ENCODE measurements at regions not wholly inside any gene's neighbourhood (a gene's known extent, or its start where the extent isn't known, plus 50 kb on each side); places are given as distances from the start of the nearest gene placed in this dataset.
"Not testable (repeated sequence)": the region's sequence is repeated elsewhere in the genome, so short reads cannot be mapped to it uniquely, and the experiment has no call there.

- Histone ChIP-seq H3K27me3 (ENCODE audit: control insufficient read depth, insufficient read depth, low read length) (no peaks in the 10 kb centered on the region), H3K36me3 (replicated peaks; ENCODE audit: control insufficient read depth, insufficient read depth, low read length) (no peaks in the 10 kb centered on the region), H3K4me3 (ENCODE audit: insufficient read depth, low read depth, low read length) (no peak overlapping the region)
- DNase-seq: no peak
Measured at GRCh38 chr5:153211076-153211475, 279.4 kb upstream of the GRIA1 start.

- Histone ChIP-seq H3K4me3 (ENCODE audit: insufficient read depth, low read depth, low read length) (no peak overlapping the region), H3K27me3 (ENCODE audit: control insufficient read depth, insufficient read depth, low read length) (no peaks in the 10 kb centered on the region), H3K36me3 (replicated peaks; ENCODE audit: control insufficient read depth, insufficient read depth, low read length) (no peaks in the 10 kb centered on the region)
- no peak for DNase-seq
Measured at GRCh38 chr5:153212471-153212870, 278.0 kb upstream of the GRIA1 start.

- Histone ChIP-seq H3K27me3 (ENCODE audit: control insufficient read depth, insufficient read depth, low read length) (no peaks in the 10 kb centered on the region), H3K4me3 (ENCODE audit: insufficient read depth, low read depth, low read length) (no peak overlapping the region), H3K36me3 (replicated peaks; ENCODE audit: control insufficient read depth, insufficient read depth, low read length) (no peaks in the 10 kb centered on the region)
- no peak for DNase-seq
Measured at GRCh38 chr5:153222936-153223335, 267.5 kb upstream of the GRIA1 start.

GRCh38 chr5:153223376-153223775, 267.1 kb upstream of the GRIA1 start:
- Histone ChIP-seq H3K27me3 (ENCODE audit: control insufficient read depth, insufficient read depth, low read length) (no peaks in the 10 kb centered on the region), H3K36me3 (replicated peaks; ENCODE audit: control insufficient read depth, insufficient read depth, low read length) (no peaks in the 10 kb centered on the region), H3K4me3 (ENCODE audit: insufficient read depth, low read depth, low read length) (no peak overlapping the region)
- DNase-seq: no peak

- no peak for DNase-seq
- Histone ChIP-seq H3K4me3 (ENCODE audit: insufficient read depth, low read depth, low read length) (no peak overlapping the region), H3K36me3 (replicated peaks; ENCODE audit: control insufficient read depth, insufficient read depth, low read length) (no peaks in the 10 kb centered on the region), H3K27me3 (ENCODE audit: control insufficient read depth, insufficient read depth, low read length) (no peaks in the 10 kb centered on the region)
Measured at GRCh38 chr5:153224651-153225050, 265.8 kb upstream of the GRIA1 start.

GRCh38 chr5:153233933-153234332, 256.5 kb upstream of the GRIA1 start:
- no peak overlapping the region for H3K4me3 ChIP-seq (ENCODE audit: insufficient read depth, low read depth, low read length)
- no peaks in the 10 kb centered on the region for H3K36me3 ChIP-seq (replicated peaks; ENCODE audit: control insufficient read depth, insufficient read depth, low read length)
- H3K27me3 ChIP-seq (ENCODE audit: control insufficient read depth, insufficient read depth, low read length): no peaks in the 10 kb centered on the region
- DNase-seq: no peak

GRCh38 chr5:153236319-153236718, 254.2 kb upstream of the GRIA1 start:
- Histone ChIP-seq H3K27me3 (ENCODE audit: control insufficient read depth, insufficient read depth, low read length) (no peaks in the 10 kb centered on the region), H3K36me3 (replicated peaks; ENCODE audit: control insufficient read depth, insufficient read depth, low read length) (no peaks in the 10 kb centered on the region), H3K4me3 (ENCODE audit: insufficient read depth, low read depth, low read length) (no peak overlapping the region)
- no peak for DNase-seq

- H3K36me3 ChIP-seq (replicated peaks; ENCODE audit: control insufficient read depth, insufficient read depth, low read length): no peaks in the 10 kb centered on the region
- no peak for DNase-seq
- H3K4me3 ChIP-seq (ENCODE audit: insufficient read depth, low read depth, low read length): no peak overlapping the region
- H3K27me3 ChIP-seq (ENCODE audit: control insufficient read depth, insufficient read depth, low read length): no peaks in the 10 kb centered on the region
Measured at GRCh38 chr5:153237671-153238332, 252.7 kb upstream of the GRIA1 start.

GRCh38 chr5:153257381-153257780, 233.1 kb upstream of the GRIA1 start:
- Histone ChIP-seq H3K36me3 (replicated peaks; ENCODE audit: control insufficient read depth, insufficient read depth, low read length) (no peaks in the 10 kb centered on the region), H3K4me3 (ENCODE audit: insufficient read depth, low read depth, low read length) (no peak overlapping the region), H3K27me3 (ENCODE audit: control insufficient read depth, insufficient read depth, low read length) (no peaks in the 10 kb centered on the region)
- DNase-seq: no peak

GRCh38 chr5:153258469-153258868, 232.0 kb upstream of the GRIA1 start:
- no peaks in the 10 kb centered on the region for H3K36me3 ChIP-seq (replicated peaks; ENCODE audit: control insufficient read depth, insufficient read depth, low read length)
- no peaks in the 10 kb centered on the region for H3K27me3 ChIP-seq (ENCODE audit: control insufficient read depth, insufficient read depth, low read length)
- no peak for DNase-seq
- no peak overlapping the region for H3K4me3 ChIP-seq (ENCODE audit: insufficient read depth, low read depth, low read length)

GRCh38 chr5:153267506-153267905, 223.0 kb upstream of the GRIA1 start:
- no peaks in the 10 kb centered on the region for H3K27me3 ChIP-seq (ENCODE audit: control insufficient read depth, insufficient read depth, low read length)
- no peaks in the 10 kb centered on the region for H3K36me3 ChIP-seq (replicated peaks; ENCODE audit: control insufficient read depth, insufficient read depth, low read length)
- no peak for DNase-seq
- no peak overlapping the region for H3K4me3 ChIP-seq (ENCODE audit: insufficient read depth, low read depth, low read length)

- Histone ChIP-seq H3K27me3 (ENCODE audit: control insufficient read depth, insufficient read depth, low read length) (no peaks in the 10 kb centered on the region), H3K36me3 (replicated peaks; ENCODE audit: control insufficient read depth, insufficient read depth, low read length) (no peaks in the 10 kb centered on the region), H3K4me3 (ENCODE audit: insufficient read depth, low read depth, low read length) (no peak overlapping the region)
- no peak for DNase-seq
Measured at GRCh38 chr5:153275695-153276094, 214.8 kb upstream of the GRIA1 start.

GRCh38 chr5:153276151-153276550, 214.3 kb upstream of the GRIA1 start:
- Histone ChIP-seq H3K4me3 (ENCODE audit: insufficient read depth, low read depth, low read length) (no peak overlapping the region), H3K36me3 (replicated peaks; ENCODE audit: control insufficient read depth, insufficient read depth, low read length) (no peaks in the 10 kb centered on the region), H3K27me3 (ENCODE audit: control insufficient read depth, insufficient read depth, low read length) (no peaks in the 10 kb centered on the region)
- DNase-seq: peak; percentile 43

GRCh38 chr5:153296251-153296844, 194.1 kb upstream of the GRIA1 start:
- not testable (repeated sequence) for DNase-seq; H3K4me3 ChIP-seq (ENCODE audit: insufficient read depth, low read depth, low read length); H3K36me3 ChIP-seq (replicated peaks; ENCODE audit: control insufficient read depth, insufficient read depth, low read length); H3K27me3 ChIP-seq (ENCODE audit: control insufficient read depth, insufficient read depth, low read length)

- Histone ChIP-seq H3K36me3 (replicated peaks; ENCODE audit: control insufficient read depth, insufficient read depth, low read length) (no peaks in the 10 kb centered on the region), H3K4me3 (ENCODE audit: insufficient read depth, low read depth, low read length) (no peak overlapping the region), H3K27me3 (ENCODE audit: control insufficient read depth, insufficient read depth, low read length) (no peaks in the 10 kb centered on the region)
- no peak for DNase-seq
Measured at GRCh38 chr5:153299891-153300290, 190.6 kb upstream of the GRIA1 start.

- no peak for DNase-seq
- no peaks in the 10 kb centered on the region for H3K36me3 ChIP-seq (replicated peaks; ENCODE audit: control insufficient read depth, insufficient read depth, low read length)
- no peak overlapping the region for H3K4me3 ChIP-seq (ENCODE audit: insufficient read depth, low read depth, low read length)
- H3K27me3 ChIP-seq (ENCODE audit: control insufficient read depth, insufficient read depth, low read length): no peaks in the 10 kb centered on the region
Measured at GRCh38 chr5:153308282-153308681, 182.2 kb upstream of the GRIA1 start.

Data from H7 (cell line).